CD14-positive monocyte (primary cell): ENCODE measurements at regions not wholly inside any gene's neighbourhood (a gene's known extent, or its start where the extent isn't known, plus 50 kb on each side); places are given as distances from the start of the nearest gene placed in this dataset.

Experiments used
- DNase-seq, 3 donors: peaks; one replicate each; pipeline ENCODE4 v3.0.0-alpha.2; 2011 to 2022
- H2AFZ ChIP-seq: 2 replicates; pipeline ENCODE4 v1.6.0; 2012; ENCODE audit warnings: mild to moderate bottlenecking, low read depth, low read length, inconsistent platforms; ENCODE audit not compliant: insufficient read depth, poor library complexity, severe bottlenecking
- H3K27ac ChIP-seq, 2 donors: 1 replicate in 1 of 2; 2 replicates in 1 of 2; pipeline ENCODE4 v1.5.1; 2012 to 2013; ENCODE audit warnings: low read length in 2 of 2, control low read depth in 1 of 2, inconsistent platforms in 1 of 2, low read depth in 1 of 2, mild to moderate bottlenecking in 1 of 2
- H3K27me3 ChIP-seq, 2 donors: one replicate each; pipeline versions ENCODE4 v1.6.0 to v1.6.1; 2011 to 2013; ENCODE audit warnings: low read length in 2 of 2; ENCODE audit not compliant: control insufficient read depth in 2 of 2, insufficient read depth in 2 of 2
- H3K36me3 ChIP-seq, 2 donors: replicated peaks in 1 of 2; 1 replicate in 1 of 2; 2 replicates in 1 of 2; pipeline versions ENCODE4 v1.5.1 to v1.6.1; 2012 to 2013; ENCODE audit warnings: low read length in 2 of 2, control low read depth in 1 of 2, inconsistent platforms in 1 of 2, mild to moderate bottlenecking in 1 of 2; ENCODE audit not compliant: insufficient read depth in 2 of 2, control insufficient read depth in 1 of 2
- H3K4me1 ChIP-seq, 2 donors: 1 replicate in 1 of 2; 2 replicates in 1 of 2; pipeline versions ENCODE4 v1.5.1 to v1.6.1; 2012 to 2013; ENCODE audit warnings: low read length in 2 of 2, control low read depth in 1 of 2, inconsistent platforms in 1 of 2, mild to moderate bottlenecking in 1 of 2, moderate library complexity in 1 of 2; ENCODE audit not compliant: insufficient read depth in 2 of 2, control insufficient read depth in 1 of 2
- H3K4me2 ChIP-seq: replicated peaks from 2 replicates; pipeline ENCODE3; 2012; ENCODE audit warnings: low read length, moderate library complexity, mild to moderate bottlenecking; ENCODE audit not compliant: poor library complexity, severe bottlenecking; ENCODE audit errors: extremely low read depth
- H3K4me3 ChIP-seq, 3 experiments: fragments of 200-600 bp in 1 of 3; sonication (generic) in 1 of 3; replicated peaks in 1 of 3; 1 replicate in 2 of 3; 2 replicates in 1 of 3; pipeline ENCODE4 v1.5.1; 2011 to 2013; ENCODE audit warnings: low read length in 3 of 3, mild to moderate bottlenecking in 3 of 3, control low read depth in 2 of 3, low read depth in 2 of 3, inconsistent platforms in 1 of 3, moderate library complexity in 1 of 3
- H3K79me2 ChIP-seq: 2 replicates; pipeline ENCODE4 v1.6.0; 2012; ENCODE audit warnings: mild to moderate bottlenecking, control low read depth, inconsistent platforms, low read length, moderate library complexity; ENCODE audit not compliant: insufficient read depth
- H3K9ac ChIP-seq: 2 replicates; pipeline ENCODE4 v1.6.0; 2017; ENCODE audit warnings: low read length, mild to moderate bottlenecking; ENCODE audit not compliant: insufficient read depth, poor library complexity, severe bottlenecking
- H3K9me3 ChIP-seq, 2 donors: replicated peaks in 1 of 2; 1 replicate in 1 of 2; 2 replicates in 1 of 2; pipeline versions ENCODE4 v1.5.1 to v1.6.1; 2012 to 2013; ENCODE audit warnings: low read length in 2 of 2, control low read depth in 1 of 2; ENCODE audit not compliant: control insufficient read depth in 1 of 2, insufficient read depth in 1 of 2
- H4K20me1 ChIP-seq: 2 replicates; pipeline ENCODE4 v1.6.0; 2012; ENCODE audit warnings: mild to moderate bottlenecking, low read length, control low read depth, moderate library complexity; ENCODE audit not compliant: insufficient read depth
- H3K27ac Mint-ChIP-seq, 7 donors: one replicate each; pipeline ENCODE4 v1.8.0; 2020; ENCODE audit warnings: mild to moderate bottlenecking in 7 of 7, mixed read lengths in 7 of 7, moderate library complexity in 6 of 7, inconsistent platforms in 2 of 7
- H3K27me3 Mint-ChIP-seq, 3 donors: one replicate each; pipeline ENCODE4 v1.8.0; 2021 to 2022; ENCODE audit warnings: low read depth in 3 of 3, mild to moderate bottlenecking in 3 of 3, mixed read lengths in 3 of 3, moderate library complexity in 3 of 3, inconsistent platforms in 1 of 3
- H3K36me3 Mint-ChIP-seq, 2 donors: one replicate each; pipeline ENCODE4 v1.8.0; 2020; ENCODE audit warnings: mixed read lengths in 2 of 2, inconsistent platforms in 1 of 2, mild to moderate bottlenecking in 1 of 2
- H3K4me1 Mint-ChIP-seq: one replicate; pipeline ENCODE4 v1.8.0; 2020; ENCODE audit warnings: mild to moderate bottlenecking, mixed read lengths
- H3K4me3 Mint-ChIP-seq, 2 donors: one replicate each; pipeline ENCODE4 v1.8.0; 2020; ENCODE audit warnings: mild to moderate bottlenecking in 2 of 2, mixed read lengths in 2 of 2, moderate library complexity in 1 of 2
- H3K9me3 Mint-ChIP-seq, 7 donors: one replicate each; pipeline ENCODE4 v1.8.0; 2020 to 2022; ENCODE audit warnings: mixed read lengths in 7 of 7, mild to moderate bottlenecking in 6 of 7, moderate library complexity in 6 of 7, inconsistent platforms in 2 of 7
- WGBS: methylation state at CpG from one replicate; pipeline ENCODE4 v1.1.5; 2013; ENCODE audit warnings: missing lambda C conversion rate; ENCODE audit not compliant: insufficient coverage; 5-methylcytosine and 5-hydroxymethylcytosine counted together
- intact Hi-C, 2 donors: fragments of 100-400 bp; cut with micrococcal nuclease; formaldehyde crosslinking; loops; one replicate each; pipeline versions ENCODE4 v1.15.0 to v1.15.1; 2023
- TF ChIP-seq, protein P1 (sequence below): fragments of 200-600 bp; IDR thresholded peaks from one replicate; pipeline ENCODE4 v1.8.0; 2022; ENCODE audit warnings: antibody characterized with exemption, mild to moderate bottlenecking

DNA sequence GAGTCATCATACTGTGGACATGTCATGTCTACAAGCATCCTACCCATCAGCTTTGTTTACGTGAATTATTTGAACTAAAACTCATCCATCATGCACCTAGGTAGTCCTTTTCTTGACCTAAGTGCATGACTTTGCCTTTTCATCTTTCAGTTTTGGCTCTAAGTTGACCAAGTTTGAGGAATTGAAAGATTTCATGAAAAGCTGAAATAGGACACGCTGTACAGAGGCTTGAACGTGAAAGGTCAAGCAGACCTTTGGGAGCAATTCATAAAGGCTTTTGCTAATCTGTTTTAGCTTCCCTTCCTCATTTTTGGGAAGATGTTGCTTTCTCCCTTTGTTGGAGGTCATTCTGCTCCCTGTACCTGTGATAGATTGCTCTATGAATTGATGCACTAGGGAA, 55.1 kb upstream of the MLIP start:
- Mint-ChIP-seq H3K36me3 (no peaks in the 10 kb centered on the region), H3K4me1 (no peaks in the 10 kb centered on the region), H3K4me3 (no peak overlapping the region), H3K27ac (no peak overlapping the region), H3K27me3 (no peaks in the 10 kb centered on the region), H3K9me3 (peaks cover 0 to 2% (median 0%) of the 10 kb centered on the region in 7 donors)
- TF ChIP-seq, protein P1, sequence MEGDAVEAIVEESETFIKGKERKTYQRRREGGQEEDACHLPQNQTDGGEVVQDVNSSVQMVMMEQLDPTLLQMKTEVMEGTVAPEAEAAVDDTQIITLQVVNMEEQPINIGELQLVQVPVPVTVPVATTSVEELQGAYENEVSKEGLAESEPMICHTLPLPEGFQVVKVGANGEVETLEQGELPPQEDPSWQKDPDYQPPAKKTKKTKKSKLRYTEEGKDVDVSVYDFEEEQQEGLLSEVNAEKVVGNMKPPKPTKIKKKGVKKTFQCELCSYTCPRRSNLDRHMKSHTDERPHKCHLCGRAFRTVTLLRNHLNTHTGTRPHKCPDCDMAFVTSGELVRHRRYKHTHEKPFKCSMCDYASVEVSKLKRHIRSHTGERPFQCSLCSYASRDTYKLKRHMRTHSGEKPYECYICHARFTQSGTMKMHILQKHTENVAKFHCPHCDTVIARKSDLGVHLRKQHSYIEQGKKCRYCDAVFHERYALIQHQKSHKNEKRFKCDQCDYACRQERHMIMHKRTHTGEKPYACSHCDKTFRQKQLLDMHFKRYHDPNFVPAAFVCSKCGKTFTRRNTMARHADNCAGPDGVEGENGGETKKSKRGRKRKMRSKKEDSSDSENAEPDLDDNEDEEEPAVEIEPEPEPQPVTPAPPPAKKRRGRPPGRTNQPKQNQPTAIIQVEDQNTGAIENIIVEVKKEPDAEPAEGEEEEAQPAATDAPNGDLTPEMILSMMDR = no peak
- no peaks in the 10 kb centered on the region for H3K4me1 ChIP-seq
- no peak for DNase-seq
- H3K9ac ChIP-seq = no peak overlapping the region
- H3K27me3 ChIP-seq = no peaks in the 10 kb centered on the region
- no peak overlapping the region for H3K27ac ChIP-seq
- H3K36me3 ChIP-seq = no peaks in the 10 kb centered on the region
- no peaks in the 10 kb centered on the region for H4K20me1 ChIP-seq
- H3K79me2 ChIP-seq = no peaks in the 10 kb centered on the region
- H3K4me2 ChIP-seq = no peak overlapping the region
- H3K9me3 ChIP-seq = no peaks in the 10 kb centered on the region
- intact Hi-C loops = no loop called here
- H3K4me3 ChIP-seq = no peak overlapping the region
- H2AFZ ChIP-seq = no peak overlapping the region
- WGBS = 100% methylated on average over 2 of the region's 3 CpGs

DNA sequence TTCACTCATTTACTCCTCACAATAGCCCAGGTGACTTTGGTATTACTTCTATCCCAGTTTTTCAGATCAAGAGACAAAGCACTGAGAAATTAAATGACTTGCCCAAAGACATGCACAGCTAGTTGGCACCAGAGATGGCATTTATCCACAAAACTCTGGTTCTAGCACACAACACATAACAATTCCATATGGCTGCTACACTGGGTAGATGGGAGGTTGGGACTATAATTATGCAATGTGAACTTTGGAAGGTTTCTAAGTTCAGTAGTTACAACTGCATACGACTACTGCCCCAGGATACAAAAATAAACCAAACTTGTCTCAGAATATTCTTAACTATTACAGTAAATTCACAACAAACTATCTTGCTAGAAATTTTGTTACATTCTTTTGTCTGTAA, 54.2 kb upstream of the MLIP start:
- no peak overlapping the region for H3K27ac ChIP-seq
- H2AFZ ChIP-seq = no peak overlapping the region
- no peaks in the 10 kb centered on the region for H3K27me3 ChIP-seq
- no peaks in the 10 kb centered on the region for H3K4me1 Mint-ChIP-seq
- intact Hi-C loops = no loop called here
- H3K4me3 Mint-ChIP-seq = no peak overlapping the region
- no peaks in the 10 kb centered on the region for H3K36me3 Mint-ChIP-seq
- WGBS = no CpG with 5 or more reads among the region's 1 CpG
- no peak overlapping the region for H3K27ac Mint-ChIP-seq
- DNase-seq = no peak
- no peaks in the 10 kb centered on the region for H3K36me3 ChIP-seq
- H3K9me3 Mint-ChIP-seq = peaks cover 0 to 2% (median 0%) of the 10 kb centered on the region in 7 donors
- H3K9me3 ChIP-seq = no peaks in the 10 kb centered on the region
- H3K27me3 Mint-ChIP-seq = no peaks in the 10 kb centered on the region
- no peaks in the 10 kb centered on the region for H4K20me1 ChIP-seq
- H3K79me2 ChIP-seq = no peaks in the 10 kb centered on the region
- no peak overlapping the region for H3K4me3 ChIP-seq
- H3K4me1 ChIP-seq = no peaks in the 10 kb centered on the region
- TF ChIP-seq, protein P1 = no peak
- H3K9ac ChIP-seq = no peak overlapping the region
- H3K4me2 ChIP-seq = no peak overlapping the region
